ENCODE measurements at regions not wholly inside any gene's neighbourhood (a gene's known extent, or its start where the extent isn't known, plus 50 kb on each side); places are given as distances from the start of the nearest gene placed in this dataset.

DNA sequence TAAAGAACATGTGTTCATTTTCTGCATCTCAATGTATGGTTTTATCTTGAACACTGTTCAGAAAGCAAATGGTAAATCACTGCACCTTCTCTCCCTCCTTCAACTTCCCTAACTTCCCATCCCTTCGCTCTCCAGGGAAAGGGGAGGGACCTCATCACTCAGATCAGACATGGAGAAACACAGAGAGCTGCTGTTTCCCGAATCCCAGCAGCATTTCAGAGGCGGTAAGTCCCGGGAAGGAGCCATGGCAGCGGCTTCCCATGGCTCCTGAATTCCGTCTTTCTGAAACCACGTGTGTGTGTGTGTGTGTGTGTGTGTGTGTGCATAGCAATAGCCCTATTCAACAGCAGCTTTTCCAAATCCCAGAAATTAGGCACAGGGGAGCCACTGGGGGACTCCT is 125.4 kb upstream of the TMCC3 start:
- no peak for TF ChIP-seq RAD21 (conservative IDR thresholded peaks at IDR 0.05)
- no peak for TF ChIP-seq CTCF (IDR thresholded peaks at IDR 0.05; ENCODE audit: poor library complexity, severe bottlenecking)
- no peak for TF ChIP-seq REST (IDR thresholded peaks at IDR 0.05; ENCODE audit: borderline replicate concordance)
- TF ChIP-seq POLR2AphosphoS5 (IDR thresholded peaks at IDR 0.05) = no peak
- TF ChIP-seq EZH2 (IDR thresholded peaks at IDR 0.05; ENCODE audit: borderline replicate concordance, insufficient read depth, low read length, poor library complexity, severe bottlenecking) = no peak
- no peak for TF ChIP-seq MXI1 (conservative IDR thresholded peaks at IDR 0.05; ENCODE audit: poor library complexity, severe bottlenecking)
- no peak for TF ChIP-seq SMC3 (conservative IDR thresholded peaks at IDR 0.05; ENCODE audit: poor library complexity)
